CD14-positive monocyte (primary cell): ENCODE measurements at regions not wholly inside any gene's neighbourhood (a gene's known extent, or its start where the extent isn't known, plus 50 kb on each side); places are given as distances from the start of the nearest gene placed in this dataset.

Experiments used
- DNase-seq, 3 donors: peaks; one replicate each; pipeline ENCODE4 v3.0.0-alpha.2; 2011 to 2022
- H2AFZ ChIP-seq: 2 replicates; pipeline ENCODE4 v1.6.0; 2012; ENCODE audit warnings: mild to moderate bottlenecking, low read depth, low read length, inconsistent platforms; ENCODE audit not compliant: insufficient read depth, poor library complexity, severe bottlenecking
- H3K27ac ChIP-seq, 2 donors: 1 replicate in 1 of 2; 2 replicates in 1 of 2; pipeline ENCODE4 v1.5.1; 2012 to 2013; ENCODE audit warnings: low read length in 2 of 2, control low read depth in 1 of 2, inconsistent platforms in 1 of 2, low read depth in 1 of 2, mild to moderate bottlenecking in 1 of 2
- H3K27me3 ChIP-seq, 2 donors: one replicate each; pipeline versions ENCODE4 v1.6.0 to v1.6.1; 2011 to 2013; ENCODE audit warnings: low read length in 2 of 2; ENCODE audit not compliant: control insufficient read depth in 2 of 2, insufficient read depth in 2 of 2
- H3K36me3 ChIP-seq, 2 donors: replicated peaks in 1 of 2; 1 replicate in 1 of 2; 2 replicates in 1 of 2; pipeline versions ENCODE4 v1.5.1 to v1.6.1; 2012 to 2013; ENCODE audit warnings: low read length in 2 of 2, control low read depth in 1 of 2, inconsistent platforms in 1 of 2, mild to moderate bottlenecking in 1 of 2; ENCODE audit not compliant: insufficient read depth in 2 of 2, control insufficient read depth in 1 of 2
- H3K4me1 ChIP-seq, 2 donors: 1 replicate in 1 of 2; 2 replicates in 1 of 2; pipeline versions ENCODE4 v1.5.1 to v1.6.1; 2012 to 2013; ENCODE audit warnings: low read length in 2 of 2, control low read depth in 1 of 2, inconsistent platforms in 1 of 2, mild to moderate bottlenecking in 1 of 2, moderate library complexity in 1 of 2; ENCODE audit not compliant: insufficient read depth in 2 of 2, control insufficient read depth in 1 of 2
- H3K4me2 ChIP-seq: replicated peaks from 2 replicates; pipeline ENCODE3; 2012; ENCODE audit warnings: low read length, moderate library complexity, mild to moderate bottlenecking; ENCODE audit not compliant: poor library complexity, severe bottlenecking; ENCODE audit errors: extremely low read depth
- H3K4me3 ChIP-seq, 3 experiments: fragments of 200-600 bp in 1 of 3; sonication (generic) in 1 of 3; replicated peaks in 1 of 3; 1 replicate in 2 of 3; 2 replicates in 1 of 3; pipeline ENCODE4 v1.5.1; 2011 to 2013; ENCODE audit warnings: low read length in 3 of 3, mild to moderate bottlenecking in 3 of 3, control low read depth in 2 of 3, low read depth in 2 of 3, inconsistent platforms in 1 of 3, moderate library complexity in 1 of 3
- H3K79me2 ChIP-seq: 2 replicates; pipeline ENCODE4 v1.6.0; 2012; ENCODE audit warnings: mild to moderate bottlenecking, control low read depth, inconsistent platforms, low read length, moderate library complexity; ENCODE audit not compliant: insufficient read depth
- H3K9ac ChIP-seq: 2 replicates; pipeline ENCODE4 v1.6.0; 2017; ENCODE audit warnings: low read length, mild to moderate bottlenecking; ENCODE audit not compliant: insufficient read depth, poor library complexity, severe bottlenecking
- H3K9me3 ChIP-seq, 2 donors: replicated peaks in 1 of 2; 1 replicate in 1 of 2; 2 replicates in 1 of 2; pipeline versions ENCODE4 v1.5.1 to v1.6.1; 2012 to 2013; ENCODE audit warnings: low read length in 2 of 2, control low read depth in 1 of 2; ENCODE audit not compliant: control insufficient read depth in 1 of 2, insufficient read depth in 1 of 2
- H4K20me1 ChIP-seq: 2 replicates; pipeline ENCODE4 v1.6.0; 2012; ENCODE audit warnings: mild to moderate bottlenecking, low read length, control low read depth, moderate library complexity; ENCODE audit not compliant: insufficient read depth
- H3K27ac Mint-ChIP-seq, 7 donors: one replicate each; pipeline ENCODE4 v1.8.0; 2020; ENCODE audit warnings: mild to moderate bottlenecking in 7 of 7, mixed read lengths in 7 of 7, moderate library complexity in 6 of 7, inconsistent platforms in 2 of 7
- H3K27me3 Mint-ChIP-seq, 3 donors: one replicate each; pipeline ENCODE4 v1.8.0; 2021 to 2022; ENCODE audit warnings: low read depth in 3 of 3, mild to moderate bottlenecking in 3 of 3, mixed read lengths in 3 of 3, moderate library complexity in 3 of 3, inconsistent platforms in 1 of 3
- H3K36me3 Mint-ChIP-seq, 2 donors: one replicate each; pipeline ENCODE4 v1.8.0; 2020; ENCODE audit warnings: mixed read lengths in 2 of 2, inconsistent platforms in 1 of 2, mild to moderate bottlenecking in 1 of 2
- H3K4me1 Mint-ChIP-seq: one replicate; pipeline ENCODE4 v1.8.0; 2020; ENCODE audit warnings: mild to moderate bottlenecking, mixed read lengths
- H3K4me3 Mint-ChIP-seq, 2 donors: one replicate each; pipeline ENCODE4 v1.8.0; 2020; ENCODE audit warnings: mild to moderate bottlenecking in 2 of 2, mixed read lengths in 2 of 2, moderate library complexity in 1 of 2
- H3K9me3 Mint-ChIP-seq, 7 donors: one replicate each; pipeline ENCODE4 v1.8.0; 2020 to 2022; ENCODE audit warnings: mixed read lengths in 7 of 7, mild to moderate bottlenecking in 6 of 7, moderate library complexity in 6 of 7, inconsistent platforms in 2 of 7
- WGBS: methylation state at CpG from one replicate; pipeline ENCODE4 v1.1.5; 2013; ENCODE audit warnings: missing lambda C conversion rate; ENCODE audit not compliant: insufficient coverage; 5-methylcytosine and 5-hydroxymethylcytosine counted together
- intact Hi-C, 2 donors: fragments of 100-400 bp; cut with micrococcal nuclease; formaldehyde crosslinking; loops; one replicate each; pipeline versions ENCODE4 v1.15.0 to v1.15.1; 2023
- TF ChIP-seq, protein P1 (sequence below): fragments of 200-600 bp; IDR thresholded peaks from one replicate; pipeline ENCODE4 v1.8.0; 2022; ENCODE audit warnings: antibody characterized with exemption, mild to moderate bottlenecking

DNA sequence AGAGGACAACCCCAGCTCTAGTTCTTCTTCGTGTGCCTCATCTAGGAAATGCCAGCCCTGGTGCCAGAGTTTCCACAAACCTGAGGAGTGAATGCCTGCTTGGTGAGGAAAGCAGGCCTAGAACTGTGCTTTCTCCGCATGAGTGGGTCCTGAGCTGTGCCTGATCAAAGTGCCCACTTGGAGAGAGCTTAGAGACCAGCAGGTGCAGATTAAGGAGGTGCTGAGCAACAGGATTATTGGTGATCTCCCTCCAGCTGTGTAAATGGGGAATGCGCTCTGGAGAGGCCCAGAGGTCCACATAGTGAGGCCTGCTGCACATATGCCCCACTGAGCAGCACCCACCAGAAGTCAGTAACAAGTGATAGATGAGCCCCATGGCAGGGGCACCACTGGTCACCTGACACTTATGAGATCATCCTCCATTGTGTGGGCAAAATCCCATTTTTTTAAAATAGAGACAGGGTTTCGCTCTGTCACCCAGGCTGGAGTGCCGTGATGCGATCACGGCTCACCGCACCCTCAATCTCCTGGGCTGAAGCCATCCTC, 127.2 kb upstream of the ZC3H12A start:
- intact Hi-C loops, result no loop called here
- DNase-seq, result no peak
- H3K4me3 Mint-ChIP-seq, result no peak overlapping the region
- H3K9me3 ChIP-seq, result no peaks in the 10 kb centered on the region
- H3K9me3 Mint-ChIP-seq, result no peaks in the 10 kb centered on the region
- WGBS, result 92% methylated on average over 8 of the region's 8 CpGs
- no peaks in the 10 kb centered on the region for H3K36me3 ChIP-seq
- no peaks in the 10 kb centered on the region for H3K79me2 ChIP-seq
- TF ChIP-seq, protein P1, sequence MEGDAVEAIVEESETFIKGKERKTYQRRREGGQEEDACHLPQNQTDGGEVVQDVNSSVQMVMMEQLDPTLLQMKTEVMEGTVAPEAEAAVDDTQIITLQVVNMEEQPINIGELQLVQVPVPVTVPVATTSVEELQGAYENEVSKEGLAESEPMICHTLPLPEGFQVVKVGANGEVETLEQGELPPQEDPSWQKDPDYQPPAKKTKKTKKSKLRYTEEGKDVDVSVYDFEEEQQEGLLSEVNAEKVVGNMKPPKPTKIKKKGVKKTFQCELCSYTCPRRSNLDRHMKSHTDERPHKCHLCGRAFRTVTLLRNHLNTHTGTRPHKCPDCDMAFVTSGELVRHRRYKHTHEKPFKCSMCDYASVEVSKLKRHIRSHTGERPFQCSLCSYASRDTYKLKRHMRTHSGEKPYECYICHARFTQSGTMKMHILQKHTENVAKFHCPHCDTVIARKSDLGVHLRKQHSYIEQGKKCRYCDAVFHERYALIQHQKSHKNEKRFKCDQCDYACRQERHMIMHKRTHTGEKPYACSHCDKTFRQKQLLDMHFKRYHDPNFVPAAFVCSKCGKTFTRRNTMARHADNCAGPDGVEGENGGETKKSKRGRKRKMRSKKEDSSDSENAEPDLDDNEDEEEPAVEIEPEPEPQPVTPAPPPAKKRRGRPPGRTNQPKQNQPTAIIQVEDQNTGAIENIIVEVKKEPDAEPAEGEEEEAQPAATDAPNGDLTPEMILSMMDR, result no peak
- H3K4me1 Mint-ChIP-seq, result no peaks in the 10 kb centered on the region
- peaks cover 4 to 8% (median 7%) of the 10 kb centered on the region in 3 donors for H3K27me3 Mint-ChIP-seq
- no peak overlapping the region for H3K4me2 ChIP-seq
- no peaks in the 10 kb centered on the region for H3K36me3 Mint-ChIP-seq
- no peak overlapping the region for H3K4me3 ChIP-seq
- no peaks in the 10 kb centered on the region for H3K4me1 ChIP-seq
- H3K27ac ChIP-seq, result no peak overlapping the region
- H3K9ac ChIP-seq, result no peak overlapping the region
- no peaks in the 10 kb centered on the region for H4K20me1 ChIP-seq
- H3K27me3 ChIP-seq, result no peaks in the 10 kb centered on the region
- H3K27ac Mint-ChIP-seq, result no peak overlapping the region
- H2AFZ ChIP-seq, result no peak overlapping the region

DNA sequence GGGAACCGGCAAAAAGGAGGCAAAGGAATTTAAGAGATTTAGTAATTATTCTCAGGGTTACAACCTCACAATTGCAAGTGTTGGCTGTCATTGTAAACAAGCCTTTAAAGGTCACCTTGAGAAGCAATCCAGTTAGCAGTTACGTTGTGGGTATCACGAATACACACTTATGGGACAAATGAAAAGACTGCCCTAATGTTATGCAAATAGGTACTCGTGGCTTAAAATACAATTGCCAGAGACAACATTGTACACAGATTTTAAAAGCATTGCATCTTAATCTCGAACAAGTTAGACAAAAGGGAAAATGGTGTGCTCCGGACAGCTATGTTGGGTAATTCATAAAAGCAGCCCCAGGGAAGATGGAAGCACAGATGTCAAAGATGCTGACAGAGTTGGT, 120.5 kb upstream of the ZC3H12A start:
- WGBS, result 40% methylated on average over 1 of the region's 6 CpGs
- no peaks in the 10 kb centered on the region for H3K36me3 ChIP-seq
- H3K27ac ChIP-seq, result no peak overlapping the region
- no peak overlapping the region for H2AFZ ChIP-seq
- intact Hi-C loops, result no loop called here
- H3K36me3 Mint-ChIP-seq, result no peaks in the 10 kb centered on the region
- no peak for DNase-seq
- H3K4me3 ChIP-seq, result no peak overlapping the region
- no peaks in the 10 kb centered on the region for H3K4me1 ChIP-seq
- H3K4me3 Mint-ChIP-seq, result no peak overlapping the region
- no peak overlapping the region for H3K27ac Mint-ChIP-seq
- H3K9me3 Mint-ChIP-seq, result peaks cover 0 to 4% (median 0%) of the 10 kb centered on the region in 7 donors
- H3K9ac ChIP-seq, result no peak overlapping the region
- no peaks in the 10 kb centered on the region for H3K9me3 ChIP-seq
- H3K27me3 ChIP-seq, result no peaks in the 10 kb centered on the region
- no peak overlapping the region for H3K4me2 ChIP-seq
- H4K20me1 ChIP-seq, result no peaks in the 10 kb centered on the region
- TF ChIP-seq, protein P1, result no peak
- peaks cover 3 to 18% (median 8%) of the 10 kb centered on the region in 3 donors for H3K27me3 Mint-ChIP-seq
- no peaks in the 10 kb centered on the region for H3K4me1 Mint-ChIP-seq
- H3K79me2 ChIP-seq, result no peaks in the 10 kb centered on the region
